Inflammatory macrophage treated with lipopolysaccharide for 4 hours (primary cell): ENCODE measurements at regions not wholly inside any gene's neighbourhood (a gene's known extent, or its start where the extent isn't known, plus 50 kb on each side); places are given as distances from the start of the nearest gene placed in this dataset.

ENCODE experiments used
- DNase-seq: peaks from one replicate; pipeline ENCODE4 v3.0.0-alpha.2; 2020

DNA sequence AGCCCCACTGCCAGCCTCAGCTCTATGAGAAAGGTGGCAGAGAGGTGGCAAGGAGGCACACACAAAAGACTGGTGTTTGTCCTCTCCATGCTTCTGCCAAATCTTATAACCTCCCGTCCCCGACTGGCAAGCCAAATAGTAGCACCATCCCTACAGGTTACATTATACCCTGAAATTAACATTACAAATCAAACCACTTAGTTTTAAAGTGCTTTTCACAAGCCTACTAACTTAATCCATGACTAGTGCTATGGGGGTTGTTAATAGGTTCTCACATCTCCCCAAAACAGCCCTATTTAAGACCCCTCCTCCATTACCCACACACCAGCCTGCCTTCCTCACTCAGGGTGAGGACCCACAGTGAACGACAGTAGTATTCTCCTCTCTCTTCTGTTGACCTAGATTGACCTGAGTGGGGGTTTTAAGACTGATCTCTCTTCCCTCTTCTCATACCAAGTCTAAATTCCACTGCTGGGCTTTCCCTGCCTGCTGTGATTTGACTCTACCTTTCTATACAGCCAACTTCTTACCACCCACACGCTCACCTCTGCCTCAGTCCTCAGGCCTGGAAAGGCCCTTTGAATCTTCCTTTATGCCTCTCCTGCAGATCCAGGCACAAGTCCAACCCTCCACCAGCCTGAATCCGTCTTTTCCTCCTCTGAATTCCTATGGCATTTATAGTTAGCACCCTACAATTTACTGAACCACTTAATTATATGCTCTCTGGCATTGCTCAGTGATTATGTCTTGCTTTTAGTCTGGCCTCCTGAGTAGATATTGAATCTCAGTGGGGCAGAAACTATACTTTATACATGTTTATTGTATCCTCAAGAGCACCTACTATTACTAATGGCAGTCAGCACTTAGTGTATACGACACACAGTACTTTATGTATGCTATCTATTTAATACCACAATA, 116.1 kb downstream of the TMEM174 start:
- no peak for DNase-seq

DNA sequence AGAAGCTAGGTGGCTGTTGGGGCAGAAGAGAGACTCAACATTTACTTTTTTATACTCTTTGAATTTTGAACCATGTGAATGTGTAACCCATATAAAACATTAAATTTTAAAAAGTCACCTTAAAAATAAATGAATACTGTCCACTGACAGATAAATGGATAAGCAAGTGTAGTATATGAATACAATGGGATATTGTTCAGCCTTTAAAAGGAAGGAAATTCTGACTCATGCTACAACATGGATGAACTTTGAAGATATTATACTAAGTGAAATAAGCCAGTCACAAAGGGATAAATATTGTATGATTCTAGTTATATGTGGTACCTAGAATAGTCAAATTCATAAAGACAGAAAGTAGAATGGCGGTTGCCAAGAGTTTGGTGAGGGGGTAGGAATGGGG, 113.9 kb downstream of the TMEM174 start:
- no peak for DNase-seq

DNA sequence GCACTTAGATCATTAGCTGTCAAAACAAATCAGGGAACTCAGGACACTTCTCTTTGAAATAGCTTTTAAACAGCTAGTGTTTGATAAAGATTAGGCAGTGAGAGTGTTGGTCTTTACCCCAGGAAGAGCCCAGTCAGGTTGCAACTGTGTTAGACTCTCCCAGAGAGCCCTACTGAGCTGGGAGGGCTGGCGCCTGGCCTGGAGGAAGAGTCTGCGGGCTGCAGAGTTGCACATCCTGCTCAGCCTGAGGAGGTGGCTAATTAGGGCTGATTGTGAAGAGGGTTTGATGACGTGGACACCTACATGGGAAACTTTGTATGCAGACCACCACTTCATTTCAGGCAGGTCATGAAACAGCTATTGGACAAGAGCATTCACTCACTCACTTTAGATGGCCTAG, 112.0 kb downstream of the TMEM174 start:
- DNase-seq, result no peak

DNA sequence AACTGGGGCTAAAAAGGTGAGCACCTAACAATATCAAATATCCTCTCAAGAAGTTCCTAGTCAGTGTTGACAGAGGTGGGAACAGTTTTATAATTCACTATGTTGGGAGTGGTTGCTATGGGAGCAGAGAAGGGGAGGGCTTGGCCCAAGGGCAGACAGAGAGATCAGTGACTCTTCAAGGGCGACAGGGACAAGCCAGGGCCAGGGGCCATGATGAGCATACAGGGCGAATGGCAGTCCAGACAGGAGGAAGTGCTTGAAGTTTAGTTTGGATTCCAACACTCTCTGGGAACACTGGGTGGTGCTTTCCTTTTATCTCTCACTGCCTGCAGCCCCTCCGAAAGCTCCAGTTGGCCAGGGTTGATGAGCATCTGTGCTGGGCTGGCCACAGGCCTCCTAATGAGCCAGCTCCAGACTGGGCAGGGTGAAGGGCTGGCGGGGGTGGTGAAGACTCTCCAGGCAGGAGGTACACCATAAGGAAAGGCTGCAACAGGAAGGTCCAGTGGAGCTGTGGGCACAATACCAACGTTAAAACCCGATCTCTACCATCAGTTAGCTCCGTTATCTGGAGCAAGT, 111.3 kb downstream of the TMEM174 start:
- DNase-seq, result no peak

DNA sequence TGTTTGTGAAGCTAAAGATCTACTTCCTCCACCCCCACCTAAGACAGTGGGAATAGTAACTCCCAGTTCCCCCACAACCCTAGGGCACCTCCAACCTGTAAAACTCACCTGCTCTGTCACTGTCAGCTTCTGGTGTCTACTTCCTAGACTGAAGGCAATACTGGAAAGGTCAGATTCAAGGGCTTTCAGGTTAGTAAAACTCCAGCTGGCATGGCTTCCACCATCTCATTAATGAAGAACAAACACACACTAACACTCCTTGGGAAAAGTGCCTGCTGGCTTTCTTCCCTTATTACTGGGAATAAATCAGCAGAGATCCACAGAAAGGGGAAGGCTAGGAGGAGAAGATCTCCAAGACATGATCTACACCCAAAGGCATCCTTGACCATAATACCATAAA, 109.9 kb downstream of the TMEM174 start:
- DNase-seq, result no peak

DNA sequence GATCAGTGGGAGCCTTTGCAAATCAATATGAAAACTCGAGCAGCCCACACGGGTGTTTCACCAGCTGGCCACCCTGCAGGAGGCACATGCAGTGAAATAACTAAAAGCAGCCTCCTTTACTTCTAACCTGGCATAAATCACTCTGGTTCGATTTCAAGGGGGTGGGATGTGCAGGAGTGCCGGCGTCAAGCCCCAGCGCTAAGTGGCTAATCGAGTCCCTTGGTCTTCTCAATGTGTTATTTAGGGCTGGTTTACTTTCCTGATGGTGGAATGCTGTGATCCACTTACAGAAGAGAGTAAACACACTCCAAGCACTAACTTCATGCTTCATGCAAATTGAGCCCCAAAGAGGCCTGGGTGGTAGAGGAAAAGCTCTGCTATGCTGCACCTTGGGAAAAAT, 109.4 kb downstream of the TMEM174 start:
- DNase-seq, result no peak

DNA sequence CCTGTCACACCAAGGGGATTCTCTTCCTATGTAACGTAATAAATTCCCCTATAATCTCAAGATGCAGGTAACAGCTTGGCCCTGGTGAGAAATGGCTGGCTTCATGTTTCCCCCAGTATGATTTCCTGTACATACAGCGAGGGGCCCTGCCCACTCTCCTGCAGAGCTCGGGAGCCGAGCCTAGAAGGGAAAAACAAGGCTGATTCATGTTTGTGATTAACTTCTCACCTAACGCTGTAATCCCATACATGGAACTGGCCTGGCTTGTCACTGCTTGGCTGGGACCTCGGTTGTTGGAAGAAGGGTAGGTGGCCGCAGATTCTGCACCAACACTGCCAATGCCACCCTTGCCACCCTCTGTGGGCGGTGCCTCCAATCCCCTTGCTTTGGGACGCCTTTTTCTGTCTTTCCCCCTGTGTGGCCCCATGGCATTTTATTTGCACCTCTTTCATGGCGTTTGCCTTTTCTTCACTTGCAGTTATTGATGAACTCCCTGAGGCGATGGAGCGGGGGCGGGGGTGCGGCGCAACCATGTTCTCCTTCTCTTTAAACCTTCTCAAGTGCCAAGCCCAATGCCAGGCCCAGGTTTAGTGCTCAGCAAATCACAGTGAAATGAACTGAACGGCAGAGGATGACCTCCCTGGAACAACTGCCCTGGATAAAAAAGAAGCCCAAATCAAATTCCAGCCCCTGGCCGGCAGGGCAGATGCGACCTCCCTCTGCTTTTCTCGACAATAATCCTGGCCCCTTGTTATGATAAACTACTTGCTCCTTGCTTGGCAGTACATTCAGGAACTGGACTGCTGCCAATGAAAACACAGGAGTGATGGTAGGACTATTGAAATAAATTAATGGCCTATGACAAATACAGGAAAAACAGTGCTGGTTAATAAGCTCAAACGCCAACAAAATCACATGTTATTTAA, 108.1 kb downstream of the TMEM174 start:
- DNase-seq, result no peak

DNA sequence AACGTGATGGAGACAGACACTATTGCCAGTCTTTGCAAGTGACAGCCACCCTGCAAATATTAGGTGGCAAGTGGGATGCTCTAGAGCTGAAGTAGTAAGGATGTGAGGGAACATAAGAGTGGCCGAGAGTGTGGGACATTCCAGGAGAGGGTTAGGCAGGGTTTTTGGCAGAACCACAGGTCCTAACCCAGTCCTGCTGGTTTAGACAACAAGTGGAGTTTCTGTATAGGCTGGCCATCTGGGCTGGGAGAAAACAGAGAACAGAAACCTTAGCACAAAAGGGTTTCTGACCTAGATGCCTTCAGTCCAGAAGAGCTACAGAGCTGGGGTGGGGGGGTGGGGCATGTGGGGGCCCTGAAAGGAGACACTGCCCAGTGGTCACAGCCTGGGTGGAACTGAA, 107.4 kb downstream of the TMEM174 start:
- DNase-seq, result no peak

DNA sequence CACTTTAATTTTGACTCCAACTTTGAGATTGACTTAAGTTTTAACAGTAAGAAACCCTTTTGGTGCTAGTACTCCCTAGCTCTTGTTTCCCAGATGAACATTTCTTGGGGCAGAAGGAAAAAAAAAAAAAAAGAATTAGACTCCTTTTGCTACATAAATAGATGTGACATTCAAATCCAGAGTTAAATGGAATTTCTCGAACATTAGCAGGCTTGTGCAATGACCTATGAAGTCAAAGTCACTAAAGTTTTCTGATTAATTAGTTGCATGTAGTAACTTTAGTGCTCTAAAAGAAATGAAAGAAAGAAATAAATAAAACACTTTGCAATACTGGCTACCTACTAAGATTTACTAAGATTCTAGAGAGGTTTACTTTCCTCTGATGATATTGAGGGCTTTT, 106.8 kb downstream of the TMEM174 start:
- DNase-seq, result no peak

DNA sequence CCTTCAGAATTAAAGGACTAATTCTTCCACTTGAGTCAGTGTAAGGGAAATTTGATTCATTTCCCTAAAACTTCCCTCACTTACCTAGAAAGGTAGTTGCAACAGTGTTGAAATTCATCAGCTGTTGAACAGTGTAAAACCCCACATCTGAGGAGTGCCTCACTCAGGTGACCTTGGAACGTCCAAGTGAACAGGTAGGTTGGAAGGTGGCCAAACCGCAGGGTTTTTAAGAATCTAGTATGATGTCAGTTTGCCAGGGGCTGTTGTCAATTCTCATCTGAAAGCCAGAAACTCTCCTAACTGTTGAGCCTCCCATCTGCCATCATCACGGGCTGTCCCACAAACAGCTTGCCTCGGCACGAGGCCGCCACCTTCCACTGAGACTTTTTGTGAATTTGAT, 105.7 kb downstream of the TMEM174 start:
- no peak for DNase-seq

DNA sequence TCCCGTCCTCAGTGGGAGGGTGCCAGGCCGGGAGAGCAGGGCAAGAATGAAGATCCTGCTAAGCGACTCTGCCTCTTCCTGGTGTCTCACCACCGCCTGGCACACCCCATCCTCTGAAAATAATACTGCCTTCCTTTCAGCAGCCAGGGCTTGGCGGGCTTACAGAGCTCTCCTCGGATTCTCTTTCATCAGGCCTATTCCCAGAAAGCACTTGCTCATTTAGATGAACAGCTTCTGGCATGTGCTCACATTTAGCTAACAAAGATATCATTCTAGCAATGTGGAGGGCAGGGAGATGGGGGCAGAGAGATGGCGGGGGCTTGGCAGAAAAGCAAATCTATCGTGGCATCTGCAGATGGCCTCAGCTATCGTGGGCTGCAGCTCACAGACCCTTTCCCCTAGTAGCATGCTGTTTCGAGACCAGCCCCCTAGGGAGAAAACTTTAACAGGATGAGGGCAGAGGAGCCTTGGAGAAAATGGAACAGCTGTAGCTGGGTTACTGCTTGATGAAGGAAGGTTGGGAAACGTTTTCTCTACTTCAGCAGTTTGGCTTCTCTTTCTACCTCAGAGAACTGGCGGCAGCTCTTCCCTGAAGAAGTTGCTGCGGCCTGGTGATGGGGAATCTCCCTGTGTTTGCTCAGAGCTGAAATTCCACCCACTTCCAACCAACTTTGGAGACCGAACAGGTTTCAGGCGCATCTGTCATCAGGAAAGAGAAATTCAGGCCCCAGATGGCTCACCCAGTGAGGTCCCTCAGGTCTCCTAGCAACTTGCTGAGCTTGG, 102.1 kb downstream of the TMEM174 start:
- no peak for DNase-seq

DNA sequence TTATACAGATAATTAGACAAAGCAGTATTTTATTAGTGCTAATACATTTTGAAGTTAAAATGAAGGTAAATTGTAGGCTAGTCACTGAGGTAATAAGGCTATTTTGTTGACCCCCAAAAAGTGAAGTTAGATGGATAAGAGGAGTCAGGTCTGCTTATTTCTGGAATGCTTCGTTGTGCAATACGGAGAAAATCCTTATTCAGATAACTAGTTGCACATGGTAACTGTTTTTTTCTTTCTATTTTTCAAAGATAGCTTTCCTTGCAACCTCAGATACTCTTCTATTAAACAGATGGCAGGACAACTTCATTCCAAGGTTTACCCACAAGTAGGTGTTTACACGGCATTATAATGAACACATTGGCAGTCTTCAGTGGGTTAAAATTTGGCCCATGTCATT, 101.1 kb downstream of the TMEM174 start:
- DNase-seq, result no peak

DNA sequence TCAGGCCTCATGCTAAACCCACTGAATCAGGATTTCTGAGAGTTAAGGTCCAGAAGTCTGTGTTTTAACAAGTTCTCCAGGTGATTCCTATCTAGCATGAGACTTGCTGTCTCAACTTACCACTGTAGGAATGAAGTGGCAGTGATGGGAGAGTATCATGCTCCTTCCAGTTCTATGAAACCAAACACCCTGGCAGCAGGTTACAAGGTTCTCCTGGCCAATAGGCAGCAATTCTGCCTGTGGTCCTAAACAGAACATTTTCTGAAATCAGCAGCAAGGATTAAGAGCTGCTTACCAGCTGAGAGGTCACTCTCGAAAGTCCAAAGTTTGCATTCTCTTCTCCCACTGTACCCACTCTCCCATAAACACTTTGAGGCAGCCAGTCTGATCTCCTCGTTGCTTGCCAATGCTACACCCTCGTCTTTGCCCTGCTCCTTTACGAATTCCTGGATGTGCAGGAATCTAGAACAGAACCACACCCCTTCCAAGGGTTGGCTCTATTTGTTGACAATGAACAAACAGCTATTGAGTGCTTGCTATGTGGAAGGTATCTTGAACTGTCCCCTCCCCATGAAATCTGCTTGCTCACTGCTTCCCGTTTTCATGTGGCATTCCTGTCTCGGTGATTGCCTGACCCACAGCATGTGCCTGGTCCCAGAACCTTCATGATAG, 100.5 kb downstream of the TMEM174 start:
- no peak for DNase-seq

DNA sequence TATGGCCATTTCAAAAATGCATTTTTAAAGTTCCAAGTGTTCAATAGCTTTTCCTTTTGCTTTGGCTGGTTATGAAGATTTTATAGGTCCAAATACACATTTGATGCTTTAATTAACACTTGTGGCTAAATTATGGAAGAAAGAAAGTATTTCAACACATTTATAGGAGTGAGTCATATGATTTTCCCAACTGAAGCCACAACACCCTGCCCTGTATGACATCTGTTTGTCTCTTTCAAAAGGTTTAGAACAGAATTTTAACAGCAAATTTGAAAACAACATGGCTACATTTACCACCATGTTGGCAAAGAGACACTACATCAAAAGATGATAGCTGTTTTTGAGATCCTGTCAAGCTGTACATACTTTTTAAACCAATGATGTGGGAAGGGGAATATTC, 99.4 kb downstream of the TMEM174 start:
- DNase-seq, result no peak

DNA sequence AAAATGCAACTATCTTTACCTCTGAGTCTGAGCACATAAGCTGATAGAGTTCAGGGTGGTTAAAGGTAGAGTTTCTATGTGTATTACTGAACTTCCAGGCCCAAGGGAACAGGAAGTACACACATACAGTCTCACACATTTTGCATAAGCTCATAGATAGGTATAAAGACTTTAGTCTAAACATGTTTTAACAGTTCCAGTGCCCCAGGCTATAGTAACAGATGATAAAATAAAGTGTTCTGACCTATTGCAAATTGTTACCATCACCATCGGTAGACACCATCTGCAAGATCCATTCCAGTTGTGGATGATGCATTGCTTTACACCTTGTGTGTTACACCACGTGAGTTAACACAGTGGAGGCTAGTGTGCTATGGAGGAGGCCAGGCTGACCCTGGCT, 95.8 kb downstream of the TMEM174 start:
- no peak for DNase-seq

DNA sequence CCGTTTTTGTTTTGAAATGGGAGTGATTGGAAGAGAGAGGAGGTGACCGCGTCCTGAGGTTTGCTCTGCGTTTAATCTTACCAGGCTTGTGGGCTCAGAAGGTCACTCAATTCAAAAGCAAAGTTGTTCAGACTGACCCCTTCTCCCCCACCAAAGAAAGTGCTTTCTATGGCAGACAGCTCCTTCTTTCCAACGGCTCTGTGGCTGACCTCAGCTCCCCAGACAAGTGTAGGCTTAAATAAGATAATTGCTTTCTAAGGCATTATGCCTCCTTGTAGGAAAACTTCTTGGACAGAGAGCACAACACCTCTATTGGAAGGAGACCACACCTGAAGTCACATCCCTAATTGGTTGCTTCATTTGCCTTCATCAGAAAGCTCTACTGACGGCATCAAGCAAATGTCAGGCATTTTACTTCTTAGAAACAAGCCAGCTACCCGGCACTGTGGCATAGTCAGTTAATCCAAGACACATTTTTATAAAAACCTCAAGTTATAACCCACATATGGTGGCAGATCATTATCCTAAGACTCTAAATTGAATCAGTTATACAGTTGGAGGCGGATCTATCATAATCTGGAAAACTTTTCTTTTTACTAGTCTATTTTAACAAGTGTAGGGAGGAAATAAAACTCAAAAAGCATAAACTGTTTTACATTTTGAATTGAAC, 94.9 kb downstream of the TMEM174 start:
- no peak for DNase-seq

DNA sequence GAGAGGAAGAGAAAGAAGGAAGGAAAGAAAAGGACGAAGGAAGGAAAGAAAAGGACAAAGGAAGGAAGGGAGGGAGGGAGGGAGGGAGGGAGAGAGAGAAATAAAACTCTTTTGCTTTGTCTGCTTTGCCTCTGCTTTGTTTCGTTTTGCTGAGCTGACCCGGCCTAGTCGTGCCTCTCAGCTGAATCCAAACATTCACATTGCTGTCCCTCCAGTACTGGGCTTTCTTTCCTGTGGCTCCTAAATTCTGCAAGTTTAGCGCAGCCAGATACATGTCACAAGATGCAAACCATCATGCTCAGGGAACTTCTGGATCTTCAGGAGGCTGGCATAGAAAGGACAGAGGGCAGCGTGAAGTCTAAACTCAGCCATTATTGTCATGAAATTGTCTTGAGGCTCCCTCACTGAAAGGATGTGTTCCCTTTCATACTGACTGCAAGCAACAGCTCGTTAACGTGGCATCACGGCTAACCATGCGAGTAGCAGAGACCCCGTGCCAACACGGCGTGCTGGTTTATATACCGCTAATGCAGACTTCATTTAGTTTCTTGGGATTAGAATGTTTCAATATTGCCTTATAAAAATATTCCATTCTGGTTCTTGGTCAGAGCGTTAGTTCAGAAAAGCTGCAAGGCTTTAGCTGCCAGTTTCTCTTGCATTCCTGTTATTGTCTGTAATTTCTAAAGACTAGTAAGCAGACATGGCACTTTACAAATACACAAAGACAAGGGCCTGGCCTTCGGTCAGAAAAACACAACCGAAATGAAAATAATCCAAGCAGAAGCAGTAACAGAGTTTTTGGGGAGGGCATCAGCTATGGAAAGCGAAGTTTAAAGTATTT, 94.2 kb downstream of the TMEM174 start:
- DNase-seq, result no peak

DNA sequence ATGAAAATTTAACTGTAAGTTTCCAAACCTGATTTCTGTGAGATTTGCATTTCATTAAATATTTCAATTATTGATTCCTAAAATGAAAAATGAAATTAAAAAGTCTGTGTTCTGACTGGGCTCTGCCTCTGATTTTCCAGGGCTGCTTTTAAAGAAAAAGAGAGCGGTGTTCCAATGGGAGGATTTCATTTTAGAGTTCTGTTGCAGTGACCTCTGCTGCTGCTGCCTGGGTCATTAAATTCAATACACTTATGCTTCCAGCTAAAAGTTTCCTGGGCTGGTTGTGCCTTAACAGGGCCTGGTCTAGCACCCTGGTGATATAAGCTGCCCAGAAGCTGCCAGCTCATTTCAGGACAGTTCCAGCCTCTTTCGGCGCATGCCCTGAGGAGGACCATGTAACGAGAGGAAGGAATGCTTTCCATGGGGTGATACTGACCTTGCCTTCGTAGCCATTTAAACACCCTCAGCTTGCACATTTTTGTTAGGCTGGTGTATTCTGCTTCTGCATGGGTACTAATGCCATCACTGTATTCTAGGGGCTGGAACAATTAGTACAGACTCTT, 93.3 kb downstream of the TMEM174 start:
- DNase-seq, result no peak

DNA sequence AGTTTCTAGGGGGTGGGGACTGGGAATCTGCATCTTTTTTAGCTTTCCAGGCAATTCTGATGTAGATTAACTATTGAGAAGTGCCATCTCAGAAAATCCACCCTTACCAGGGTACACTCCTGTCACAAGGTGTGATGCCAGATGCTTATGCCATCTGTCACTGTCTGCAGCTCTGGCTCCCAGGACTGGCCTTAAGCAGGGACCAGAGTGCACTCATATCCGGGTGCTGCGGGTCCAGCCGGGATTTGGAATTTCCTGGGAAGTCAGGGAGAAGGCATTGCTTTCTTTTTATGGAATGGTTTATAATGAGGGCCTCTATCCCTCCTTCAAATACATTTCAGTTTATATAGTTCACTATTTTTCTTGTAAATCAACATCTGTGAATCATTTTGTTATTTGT, 92.6 kb downstream of the TMEM174 start:
- no peak for DNase-seq

DNA sequence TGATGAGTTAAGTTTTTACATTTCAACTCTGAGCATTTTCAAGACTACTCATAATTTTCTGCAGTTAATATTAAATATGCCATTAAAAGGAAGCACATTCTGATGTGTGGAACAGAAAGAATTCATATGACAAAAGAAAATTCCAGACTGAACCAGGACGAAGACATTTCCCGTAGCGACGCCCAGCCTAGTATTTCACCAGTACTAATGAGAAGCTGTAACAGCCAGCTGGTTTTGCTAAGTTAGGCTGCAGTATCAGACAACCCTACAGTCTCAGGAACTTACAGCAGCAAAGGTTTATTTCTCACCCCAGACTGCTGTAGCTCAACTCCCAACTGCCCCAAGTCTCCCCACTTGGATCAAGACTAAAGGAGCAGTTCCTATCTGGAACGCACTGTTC, 91.6 kb downstream of the TMEM174 start:
- DNase-seq, result no peak
